HG02870 (cell line): ENCODE measurements at regions not wholly inside any gene's neighbourhood (a gene's known extent, or its start where the extent isn't known, plus 50 kb on each side); places are given as distances from the start of the nearest gene placed in this dataset.

Source experiments
- ATAC-seq: cut with Tn5 transposase; IDR thresholded peaks from one replicate; pipeline ENCODE4 v1.9.1; 2021; ENCODE audit warnings: mild to moderate bottlenecking, moderate library complexity; ENCODE audit not compliant: unreplicated experiment

DNA sequence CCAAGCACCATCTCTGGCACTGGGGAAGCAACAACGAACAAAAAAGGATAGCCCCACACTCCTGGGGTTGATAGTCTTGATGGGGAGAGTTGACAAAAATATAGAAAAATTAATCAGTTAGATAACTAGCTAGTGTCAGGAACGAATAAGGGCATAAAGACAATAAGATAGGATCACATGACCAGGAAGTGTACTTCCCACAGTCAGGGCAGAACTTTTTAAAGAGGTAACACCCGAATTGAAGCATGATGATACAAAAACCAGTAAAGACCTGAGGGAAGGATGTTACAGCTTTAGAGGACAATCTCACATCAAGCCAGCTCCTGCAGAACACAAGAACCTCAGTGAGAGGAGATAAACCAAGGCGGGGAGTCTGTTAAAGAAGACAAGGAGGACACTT is 295.4 kb upstream of the CRIM1 start:
- peak; percentile 17 for ATAC-seq

DNA sequence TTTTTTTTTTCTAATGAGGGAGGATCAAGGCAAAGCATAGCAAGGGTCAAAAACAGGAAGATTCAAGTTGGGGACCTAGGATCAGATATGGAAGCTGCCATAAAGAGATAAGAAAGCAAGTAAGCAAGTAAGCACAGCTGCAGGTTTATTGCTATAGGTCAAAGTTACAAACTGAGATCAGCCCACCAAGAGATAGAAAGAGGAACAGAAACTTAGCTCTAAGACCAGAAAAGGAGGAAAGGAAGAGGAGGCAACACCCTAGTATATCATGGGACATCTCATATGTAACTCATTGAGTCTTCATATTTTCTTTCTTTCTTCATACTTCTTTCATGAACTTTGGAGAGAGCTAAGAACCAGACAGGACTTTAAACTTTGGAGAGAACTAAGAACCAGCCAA is 295.9 kb upstream of the CRIM1 start:
- peak; percentile 100 for ATAC-seq

DNA sequence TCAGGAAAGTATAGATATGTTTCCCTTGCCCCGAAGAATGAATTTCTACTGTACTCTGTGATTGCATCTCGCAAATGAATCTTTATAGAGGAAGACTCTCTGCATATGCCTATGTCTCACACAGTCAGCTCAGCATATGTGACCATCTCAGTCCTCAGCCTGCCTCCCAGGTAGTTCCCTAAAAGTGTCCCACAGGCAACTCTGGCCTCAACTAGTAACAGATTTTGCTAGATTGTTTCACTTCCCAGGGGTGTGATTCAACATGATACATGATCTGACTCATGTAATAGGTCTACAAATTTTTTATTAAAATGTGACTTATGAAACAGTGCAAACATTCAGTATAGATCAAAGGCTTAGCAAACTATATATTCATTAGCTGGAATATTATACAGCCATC is 296.6 kb upstream of the CRIM1 start:
- ATAC-seq, result no peak

DNA sequence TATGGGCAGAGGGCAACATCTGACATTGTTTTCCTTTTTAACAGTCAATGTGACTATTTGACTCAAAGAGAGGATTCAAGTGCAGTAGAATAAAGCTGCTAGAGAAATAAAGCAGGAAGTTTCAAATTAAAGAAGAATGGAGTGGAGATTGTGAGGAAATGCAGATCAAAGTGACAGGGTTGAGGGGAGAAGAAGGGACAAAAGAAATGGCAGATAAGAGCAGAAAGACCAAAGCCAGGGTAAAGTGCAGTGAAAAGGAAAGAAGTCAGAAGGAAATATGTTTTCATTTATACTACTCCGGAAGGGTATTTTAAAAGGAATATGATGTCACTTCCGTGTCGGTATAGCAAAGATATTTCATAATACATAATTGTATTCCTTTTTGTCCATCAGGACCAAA is 297.5 kb upstream of the CRIM1 start:
- no peak for ATAC-seq

DNA sequence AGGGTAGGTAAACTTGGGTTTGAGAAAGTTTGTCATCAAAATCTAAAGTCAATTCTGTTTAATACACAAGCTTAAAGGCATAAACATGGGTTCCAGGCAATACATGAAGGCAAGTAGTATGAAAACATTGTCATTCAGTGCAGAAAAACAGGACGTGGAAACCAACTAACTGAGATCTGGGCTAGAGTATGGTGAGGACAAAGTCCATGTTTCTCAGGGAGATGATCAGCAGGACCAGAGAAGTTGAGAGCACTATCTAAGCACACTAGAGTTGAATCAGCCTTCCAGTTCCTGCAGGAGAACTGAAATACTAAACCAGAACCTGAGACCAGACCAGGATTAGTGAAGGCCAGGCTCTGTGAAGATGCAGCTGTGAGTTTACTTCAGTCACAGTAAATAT is 302.8 kb upstream of the CRIM1 start:
- ATAC-seq, result no peak

DNA sequence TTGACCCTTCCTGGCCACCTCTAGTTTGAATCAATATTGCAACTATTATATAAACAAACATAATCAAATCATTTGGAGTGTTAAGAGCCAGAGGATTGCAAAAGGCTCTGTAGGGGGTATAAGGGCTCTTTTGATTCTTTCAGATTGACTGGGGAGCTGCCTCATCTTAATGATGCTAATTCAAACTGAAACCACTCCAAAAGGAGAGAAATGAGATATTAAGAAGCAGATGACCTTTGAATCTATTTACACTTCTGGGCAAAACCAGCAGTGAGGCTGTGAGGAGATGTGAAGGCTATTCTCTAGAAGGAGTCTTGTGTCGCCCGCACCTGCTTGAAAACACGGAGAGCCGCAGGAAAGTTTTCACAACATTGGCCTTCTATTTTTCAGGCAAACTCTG is 311.2 kb upstream of the CRIM1 start:
- ATAC-seq, result no peak

DNA sequence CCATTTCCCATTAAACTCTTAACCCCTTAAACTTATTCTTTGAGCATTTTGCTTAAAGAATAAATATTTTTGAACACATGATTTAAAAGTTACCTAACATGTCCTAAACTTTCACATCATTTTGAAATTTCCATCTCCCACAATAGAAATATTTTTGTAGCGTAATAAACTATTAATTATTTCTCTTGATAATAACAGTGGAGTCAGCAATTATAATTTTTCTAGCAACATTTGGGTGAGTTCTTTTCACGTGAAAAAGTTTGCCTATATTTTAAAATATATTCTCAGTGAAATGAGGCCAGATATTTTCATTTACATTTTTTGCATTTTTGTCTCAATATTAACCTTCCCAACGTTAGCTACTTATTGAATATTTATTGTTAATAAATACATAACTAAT is 320.4 kb upstream of the CRIM1 start:
- ATAC-seq, result no peak

DNA sequence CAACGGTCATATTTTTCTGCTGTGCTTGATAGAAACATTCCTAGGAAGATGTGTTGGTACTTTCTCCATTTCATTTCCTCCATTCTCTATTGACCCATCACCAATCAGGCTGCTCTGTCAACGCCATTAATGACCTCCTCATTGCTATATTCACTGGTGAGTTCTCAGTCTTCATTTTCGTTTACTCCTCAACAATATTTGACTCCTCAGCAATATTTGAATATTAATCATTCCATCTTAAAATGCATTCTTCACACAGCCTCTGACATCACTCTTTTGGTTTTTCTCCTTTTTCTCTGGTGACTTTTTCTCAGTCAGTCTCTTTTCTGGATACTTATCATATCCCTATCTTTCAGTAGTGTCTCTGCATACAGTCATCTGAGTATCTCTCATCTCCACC is 323.5 kb upstream of the CRIM1 start:
- no peak for ATAC-seq

DNA sequence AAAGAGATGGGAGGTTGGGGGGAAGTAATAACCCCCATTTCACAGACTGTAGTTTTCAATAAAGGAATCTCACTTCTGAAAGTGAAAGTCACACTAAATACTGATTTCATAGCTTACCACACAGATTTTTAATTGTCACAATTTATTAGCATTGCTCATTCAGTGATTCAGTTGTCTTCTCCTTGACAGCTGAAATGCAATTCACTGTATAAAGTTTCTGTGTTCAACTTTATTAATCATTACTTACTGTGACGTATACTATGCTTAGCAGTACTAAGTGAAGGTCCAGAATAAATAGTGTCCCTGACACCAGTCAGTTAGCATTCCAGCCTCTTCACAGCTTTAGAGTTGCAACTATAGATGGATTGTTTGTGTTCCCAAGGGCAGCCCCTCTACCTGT is 324.1 kb upstream of the CRIM1 start:
- no peak for ATAC-seq

DNA sequence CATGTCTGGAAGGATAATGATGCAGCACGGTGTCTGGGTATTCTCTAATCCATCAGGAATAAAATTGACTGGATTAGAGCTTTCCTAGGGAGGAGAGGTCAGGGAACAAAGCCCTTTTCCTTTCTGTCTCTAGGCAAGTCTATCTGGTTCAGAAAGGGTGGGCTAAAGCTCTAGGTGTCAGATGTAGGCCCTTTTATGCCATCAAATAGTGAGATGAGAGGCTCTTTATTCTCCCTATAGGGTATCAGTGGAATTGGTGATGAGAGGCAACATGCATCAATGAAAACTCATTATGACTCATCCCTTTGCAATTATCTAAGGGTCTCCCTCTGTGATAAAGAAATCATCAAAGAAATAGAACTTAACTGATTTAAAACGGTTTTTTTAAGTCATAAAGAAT is 328.0 kb upstream of the CRIM1 start:
- ATAC-seq, result no peak

DNA sequence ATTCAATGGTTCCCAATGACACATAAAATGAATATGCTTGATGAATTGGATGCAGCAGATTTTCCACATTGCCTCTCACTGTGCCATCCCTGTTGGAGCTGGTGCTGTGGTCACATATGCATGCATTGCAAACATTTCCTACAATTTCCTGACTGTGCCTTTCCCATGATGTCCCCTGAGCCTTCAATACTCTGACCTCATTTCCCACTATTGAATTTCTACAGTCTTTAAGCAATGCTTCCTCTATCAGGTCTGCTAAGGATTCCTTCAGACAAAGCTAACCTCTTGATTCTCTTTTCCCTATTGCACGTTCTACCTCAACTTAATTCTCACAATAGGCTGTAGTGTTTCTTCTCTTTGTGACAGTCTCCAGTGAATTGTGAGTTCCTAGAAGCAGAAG is 342.5 kb upstream of the CRIM1 start:
- ATAC-seq, result no peak

DNA sequence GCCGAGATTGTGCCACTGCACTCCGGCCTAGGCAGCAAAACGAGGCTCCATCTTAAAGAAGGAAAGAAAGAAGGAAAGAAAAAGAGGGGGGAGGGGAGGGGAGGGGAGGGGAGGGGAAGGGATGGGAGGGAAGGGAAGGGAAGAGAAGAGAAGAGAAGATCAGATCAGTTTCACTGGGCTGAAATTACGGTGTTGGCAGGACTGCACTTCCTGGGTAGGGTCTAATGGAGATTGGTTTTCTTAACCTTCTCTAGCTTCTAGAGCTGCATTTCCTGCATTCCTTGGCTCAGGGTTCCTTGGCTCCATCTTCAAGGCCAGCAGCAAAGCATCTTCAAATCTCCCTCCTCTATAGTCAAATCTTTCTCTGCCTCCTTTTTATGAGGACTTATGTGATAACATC is 349.1 kb upstream of the CRIM1 start:
- no peak for ATAC-seq

DNA sequence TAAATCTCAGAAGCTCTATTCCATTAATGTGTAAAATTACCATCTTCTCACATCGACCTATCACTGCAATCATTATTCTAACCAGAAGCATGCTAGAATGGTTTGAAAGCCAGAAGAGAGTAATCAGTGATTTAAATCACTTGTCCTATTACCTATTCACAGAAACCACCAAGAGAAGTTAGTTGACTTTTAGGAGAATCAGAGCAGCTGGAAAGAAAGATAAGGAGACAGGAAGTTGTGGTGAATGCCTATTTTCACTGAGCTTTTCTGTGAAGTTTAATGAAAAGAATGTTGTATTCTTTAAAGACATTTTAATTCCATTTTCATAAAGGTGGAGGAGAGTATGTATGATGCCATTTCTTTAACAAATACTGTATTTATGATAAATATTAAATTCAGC is 352.6 kb upstream of the CRIM1 start:
- ATAC-seq, result no peak

DNA sequence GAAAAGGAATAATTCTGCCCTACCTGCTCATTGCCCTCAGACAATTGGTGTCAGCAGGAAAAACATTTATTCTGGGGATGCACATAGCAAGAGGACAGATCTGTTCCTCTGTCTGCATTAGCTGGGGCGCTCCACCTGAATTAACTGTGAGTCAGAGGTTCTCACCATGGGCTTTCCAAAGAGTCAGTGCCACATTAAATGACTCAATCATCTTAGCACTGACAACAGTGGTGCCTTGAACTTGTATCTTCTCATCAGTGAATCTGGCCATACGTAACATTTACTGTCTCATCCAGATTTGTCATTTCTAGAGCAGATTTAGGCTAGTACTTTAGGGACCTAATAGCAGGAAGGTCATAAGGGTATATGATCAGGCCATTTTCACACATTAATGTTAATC is 358.1 kb upstream of the CRIM1 start:
- no peak for ATAC-seq

DNA sequence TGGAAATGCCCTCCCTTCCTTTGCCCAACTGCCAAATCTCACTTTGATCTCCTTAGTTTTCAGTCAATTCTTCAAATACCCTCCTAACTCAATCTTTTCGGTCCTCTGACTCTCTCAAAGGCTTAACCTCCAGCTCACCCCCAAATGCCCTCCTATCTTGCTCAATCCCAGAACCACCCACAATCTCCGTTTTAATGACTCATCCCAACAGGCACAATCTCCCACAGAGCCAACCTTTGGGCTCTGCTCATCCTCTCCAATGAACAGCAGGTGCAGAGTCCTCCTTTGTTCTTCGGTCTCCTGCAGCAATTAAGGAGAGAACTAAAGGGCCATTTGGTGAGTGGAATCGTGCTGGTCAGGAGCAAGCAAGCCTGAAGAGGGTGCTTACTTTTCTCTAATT is 366.1 kb upstream of the CRIM1 start:
- ATAC-seq, result no peak

DNA sequence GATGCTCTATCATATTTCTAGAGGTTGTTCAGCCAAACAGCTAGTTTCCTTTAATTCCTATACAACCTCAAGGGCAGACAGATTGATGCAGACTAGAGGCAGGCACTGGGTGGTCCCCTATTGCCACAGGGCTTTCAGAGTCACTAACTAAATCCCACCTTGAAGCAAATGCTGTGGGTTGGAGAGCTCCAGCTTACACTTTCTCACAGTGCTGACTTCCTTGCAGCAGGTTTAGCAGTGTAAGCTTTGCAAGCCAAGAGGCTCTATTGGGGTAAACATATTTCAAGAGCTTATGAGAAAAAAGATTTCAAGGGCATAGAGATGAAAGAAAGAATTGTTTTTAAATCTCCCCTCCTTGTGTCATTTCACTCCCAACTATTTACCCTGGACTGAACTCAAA is 366.5 kb upstream of the CRIM1 start:
- ATAC-seq, result no peak

DNA sequence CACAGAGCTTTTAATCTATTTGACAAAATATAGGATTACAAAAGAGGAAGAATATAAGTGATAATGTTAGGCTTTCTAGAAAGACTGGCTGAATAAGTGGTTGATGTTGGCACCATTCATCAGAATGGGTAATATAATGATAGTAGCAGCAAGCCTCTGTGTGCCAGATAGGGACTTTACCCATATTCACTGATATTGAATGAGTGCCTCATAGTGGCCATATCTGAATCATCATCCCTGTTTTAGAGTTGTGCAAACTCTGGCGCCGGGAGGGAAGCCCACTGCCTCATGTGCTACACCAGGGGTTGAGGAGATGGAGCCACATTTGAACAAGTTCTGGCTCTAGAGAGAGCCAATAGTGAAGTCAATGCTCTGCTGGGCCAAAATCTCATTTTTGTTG is 368.7 kb upstream of the CRIM1 start:
- ATAC-seq, result no peak

DNA sequence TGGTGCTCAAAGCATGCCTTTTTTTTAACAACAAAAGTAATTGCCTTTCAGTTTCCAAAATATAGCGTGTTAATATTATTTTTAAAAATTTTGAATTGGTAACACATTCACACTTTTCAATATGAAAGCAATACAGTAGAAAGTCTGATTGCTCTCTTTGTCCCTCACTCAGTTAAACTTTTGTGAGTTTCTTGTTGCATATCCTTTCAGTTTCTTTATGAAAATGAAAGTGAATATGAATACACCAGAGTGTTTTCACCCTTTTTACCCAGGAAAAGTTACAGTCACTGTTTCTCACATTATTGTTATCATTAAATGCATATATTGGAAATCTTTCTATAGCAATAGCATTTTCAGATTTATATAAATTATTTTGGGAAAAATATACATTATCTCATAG is 377.4 kb upstream of the CRIM1 start:
- ATAC-seq, result peak; percentile 80

DNA sequence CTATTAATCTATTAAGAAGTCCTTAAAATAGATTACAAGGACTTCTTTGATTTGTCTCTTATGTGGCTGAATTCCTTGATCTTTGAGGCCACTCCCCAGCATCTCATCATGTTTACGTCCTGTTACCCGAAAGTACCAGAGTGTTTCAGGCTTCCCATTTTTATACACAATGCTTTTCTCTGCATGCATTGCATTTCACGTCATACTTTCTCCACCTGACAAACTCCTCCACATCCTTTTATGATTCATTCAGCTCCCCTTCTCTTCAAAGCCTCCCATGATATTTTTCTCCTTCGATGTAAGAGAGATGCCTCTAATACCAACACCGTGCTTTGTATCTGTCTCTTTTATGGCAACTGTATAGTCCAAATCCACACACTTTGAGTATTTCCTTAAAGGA is 379.0 kb upstream of the CRIM1 start:
- no peak for ATAC-seq

DNA sequence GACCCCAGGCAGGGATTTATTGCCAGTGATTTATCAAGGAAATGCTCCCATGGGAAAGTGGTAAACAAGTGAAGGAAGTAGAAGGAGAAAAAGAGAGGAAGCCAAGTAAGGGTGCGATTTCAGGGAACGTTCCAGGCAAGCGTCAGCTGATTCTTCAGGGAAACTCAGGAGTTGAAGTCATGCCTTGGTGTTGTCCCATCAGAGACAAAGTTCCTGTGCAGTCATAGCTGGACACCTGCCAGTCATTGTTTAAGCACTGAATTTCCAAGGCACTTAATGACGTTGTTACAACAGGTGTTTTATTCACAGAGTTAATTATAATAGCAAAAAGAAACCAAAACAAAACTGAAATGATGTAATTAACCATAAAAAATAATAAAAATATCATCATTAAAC is 381.8 kb upstream of the CRIM1 start:
- no peak for ATAC-seq

DNA sequence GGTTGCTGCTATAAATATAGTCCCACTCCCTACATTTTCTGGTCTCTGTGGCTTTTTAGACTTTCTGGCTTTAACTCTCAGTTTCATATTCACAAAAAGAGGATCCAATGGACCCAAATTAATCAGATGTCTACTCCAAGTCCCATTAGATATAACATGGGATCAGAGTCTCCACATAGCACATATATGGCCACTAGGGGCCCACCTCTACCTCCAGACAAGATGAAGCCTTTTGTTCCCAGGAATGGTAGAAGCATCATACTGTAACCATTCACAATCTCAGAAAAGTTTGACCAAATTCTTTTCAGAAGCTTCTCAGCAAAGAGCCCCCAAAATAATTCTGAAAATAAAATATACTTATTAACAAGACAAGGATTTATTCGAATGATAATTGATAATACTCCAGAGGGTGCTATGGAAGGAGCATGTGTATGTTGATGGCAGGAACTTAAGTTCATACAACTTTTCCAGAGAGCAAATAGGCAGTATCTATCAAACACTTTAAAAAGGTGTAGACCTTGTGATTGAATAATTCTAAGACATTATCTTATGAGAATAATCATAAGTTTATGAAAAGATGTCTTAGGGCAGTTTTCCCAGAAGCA is 382.3 kb upstream of the CRIM1 start:
- ATAC-seq, result peak; percentile 68

DNA sequence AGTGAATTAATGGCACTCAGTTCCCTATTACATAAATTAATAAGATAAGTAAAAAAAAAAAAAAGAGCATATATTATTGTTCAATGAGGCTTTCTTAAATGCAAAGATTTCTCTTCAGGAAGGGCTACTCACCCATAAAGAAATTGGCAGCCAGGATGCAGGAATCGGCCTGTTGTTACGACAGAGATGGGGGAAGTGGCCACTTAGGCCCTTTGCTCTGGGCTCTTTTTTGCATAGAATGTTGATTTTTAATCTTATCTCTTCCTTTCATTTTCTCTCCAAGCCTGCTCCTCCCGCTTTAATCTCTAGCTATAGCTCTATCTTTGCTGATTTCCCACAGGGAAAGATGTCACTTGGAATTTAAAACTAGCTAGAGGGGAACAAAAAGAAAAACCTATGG is 391.8 kb upstream of the CRIM1 start:
- no peak for ATAC-seq

DNA sequence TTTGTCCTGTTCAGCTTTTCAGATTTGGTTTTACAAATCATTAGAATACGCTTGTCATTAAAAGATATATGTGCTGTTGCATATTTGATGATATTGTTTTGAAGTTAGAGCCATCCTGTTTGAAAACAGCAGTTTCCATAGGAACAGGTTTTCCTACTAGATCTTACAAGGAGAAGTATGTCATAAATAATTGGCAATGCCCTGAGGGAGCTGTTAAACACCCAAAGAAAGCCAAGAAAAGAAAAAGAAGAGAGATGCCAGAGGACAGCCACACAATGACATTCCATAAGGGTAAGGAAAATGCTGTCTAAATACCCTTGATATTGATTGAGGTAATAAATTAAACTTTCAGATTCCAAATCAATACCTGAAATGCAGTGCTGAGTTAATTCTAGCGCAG is 392.2 kb upstream of the CRIM1 start:
- ATAC-seq, result no peak
